OCI-LY7 (cell line): ENCODE measurements at regions not wholly inside any gene's neighbourhood (a gene's known extent, or its start where the extent isn't known, plus 50 kb on each side); places are given as distances from the start of the nearest gene placed in this dataset.

Experiments
- BruUV-seq: library from RNA; stranded (reverse); fragments of 400-500 nt; replicated peaks from 2 replicates; lab custom pipeline; 2021; lab: Mats Ljungman, UMichigan
- CTCF ChIA-PET: fragments of 300-600 bp; sonication (Branson Sonifier 250); formaldehyde crosslinking; loops from one replicate; lab custom pipeline; 2022; ENCODE audit warnings: antibody characterized with exemption; ENCODE audit not compliant: unreplicated experiment; lab: Charles Lee
- POLR2A ChIA-PET: fragments of 300-600 bp; sonication (Branson Sonifier 250); formaldehyde crosslinking; loops from one replicate; lab custom pipeline; 2022; ENCODE audit warnings: antibody characterized with exemption; lab: Charles Lee
- DNase-seq: peaks from one replicate; pipeline ENCODE4 v3.0.0-alpha.2; 2015; ENCODE audit warnings: low spot score
- H2AFZ ChIP-seq: fragments of 200-600 bp; sonication (generic), shearing (Covaris generic); 2 replicates; pipeline ENCODE4 v1.6.1; 2014; ENCODE audit warnings: mild to moderate bottlenecking, antibody characterized with exemption, low read length, moderate library complexity
- H3K27ac ChIP-seq: fragments of 200-600 bp; sonication (generic); 2 replicates; pipeline ENCODE4 v1.5.1; 2014; ENCODE audit warnings: mixed run types, low read depth, mild to moderate bottlenecking, moderate library complexity, low read length, inconsistent platforms; ENCODE audit not compliant: poor library complexity, severe bottlenecking
- H3K36me3 ChIP-seq: fragments of 200-600 bp; sonication (generic); 2 replicates; pipeline ENCODE4 v1.6.1; 2014; ENCODE audit warnings: mild to moderate bottlenecking, antibody characterized with exemption, low read length, moderate library complexity, mixed read lengths; ENCODE audit not compliant: insufficient read depth
- H3K4me1 ChIP-seq: fragments of 200-600 bp; sonication (generic); 2 replicates; pipeline ENCODE4 v1.5.1; 2014; ENCODE audit warnings: mild to moderate bottlenecking, low read length; ENCODE audit not compliant: insufficient read depth, poor library complexity, severe bottlenecking
- H3K4me2 ChIP-seq: fragments of 200-600 bp; sonication (generic); 2 replicates; pipeline ENCODE4 v1.6.1; 2014; ENCODE audit warnings: mild to moderate bottlenecking, low read length
- H3K4me3 ChIP-seq: fragments of 200-600 bp; sonication (generic); 2 replicates; pipeline ENCODE4 v1.5.1; 2014; ENCODE audit warnings: mild to moderate bottlenecking, low read depth, low read length; ENCODE audit not compliant: poor library complexity, severe bottlenecking
- H3K79me2 ChIP-seq: fragments of 200-600 bp; sonication (generic); 2 replicates; pipeline ENCODE4 v1.6.1; 2016; ENCODE audit warnings: low read depth, mild to moderate bottlenecking, low read length, moderate library complexity, mixed read lengths; ENCODE audit not compliant: insufficient read depth
- H3K9me2 ChIP-seq: fragments of 200-600 bp; sonication (generic); 2 replicates; pipeline ENCODE4 v1.6.1; 2016; ENCODE audit warnings: mild to moderate bottlenecking, low read length, mixed read lengths; ENCODE audit not compliant: insufficient read depth
- H3K9me3 ChIP-seq: fragments of 200-600 bp; sonication (generic); 2 replicates; pipeline ENCODE4 v1.6.1; 2014; ENCODE audit warnings: mild to moderate bottlenecking, mixed run types, low read length, mixed read lengths
- H4K20me1 ChIP-seq: fragments of 200-600 bp; sonication (generic); 2 replicates; pipeline ENCODE4 v1.6.1; 2014; ENCODE audit warnings: mild to moderate bottlenecking, antibody characterized with exemption, low read length, moderate library complexity, mixed read lengths; ENCODE audit not compliant: insufficient read depth
- EZH2phosphoT487 ChIP-seq: fragments of 200-600 bp; sonication (generic); IDR thresholded peaks from 2 replicates; pipeline ENCODE4 v1.6.1; 2018; ENCODE audit warnings: low read depth, borderline replicate concordance, mild to moderate bottlenecking, mixed run types, antibody characterized with exemption, low read length, moderate library complexity, mixed read lengths
- intact Hi-C: fragments of 100-400 bp; cut with micrococcal nuclease; formaldehyde crosslinking; loops from one replicate; pipeline ENCODE4 v1.10.0; 2022; ENCODE audit not compliant: unreplicated experiment
- TF ChIP-seq, protein P1 (sequence below): fragments of 200-600 bp; sonication (generic); conservative IDR thresholded peaks from 2 replicates; pipeline ENCODE4 v1.5.1; 2014; ENCODE audit warnings: mild to moderate bottlenecking, antibody characterized with exemption, low read length, moderate library complexity, mixed read lengths

GRCh38 chr3:163138258-163138657 is 1641.7 kb downstream of the OTOL1 start:
- no peak overlapping the region for H3K4me2 ChIP-seq
- H3K9me3 ChIP-seq, result no peaks in the 10 kb centered on the region
- no peak overlapping the region for H3K4me3 ChIP-seq
- DNase-seq, result no peak
- TF ChIP-seq, protein P1, sequence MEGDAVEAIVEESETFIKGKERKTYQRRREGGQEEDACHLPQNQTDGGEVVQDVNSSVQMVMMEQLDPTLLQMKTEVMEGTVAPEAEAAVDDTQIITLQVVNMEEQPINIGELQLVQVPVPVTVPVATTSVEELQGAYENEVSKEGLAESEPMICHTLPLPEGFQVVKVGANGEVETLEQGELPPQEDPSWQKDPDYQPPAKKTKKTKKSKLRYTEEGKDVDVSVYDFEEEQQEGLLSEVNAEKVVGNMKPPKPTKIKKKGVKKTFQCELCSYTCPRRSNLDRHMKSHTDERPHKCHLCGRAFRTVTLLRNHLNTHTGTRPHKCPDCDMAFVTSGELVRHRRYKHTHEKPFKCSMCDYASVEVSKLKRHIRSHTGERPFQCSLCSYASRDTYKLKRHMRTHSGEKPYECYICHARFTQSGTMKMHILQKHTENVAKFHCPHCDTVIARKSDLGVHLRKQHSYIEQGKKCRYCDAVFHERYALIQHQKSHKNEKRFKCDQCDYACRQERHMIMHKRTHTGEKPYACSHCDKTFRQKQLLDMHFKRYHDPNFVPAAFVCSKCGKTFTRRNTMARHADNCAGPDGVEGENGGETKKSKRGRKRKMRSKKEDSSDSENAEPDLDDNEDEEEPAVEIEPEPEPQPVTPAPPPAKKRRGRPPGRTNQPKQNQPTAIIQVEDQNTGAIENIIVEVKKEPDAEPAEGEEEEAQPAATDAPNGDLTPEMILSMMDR, result no peak
- TF ChIP-seq EZH2phosphoT487, result no peak
- H3K27ac ChIP-seq, result no peak overlapping the region
- POLR2A ChIA-PET, result no interaction called here
- no TSS peak for BruUV-seq
- no peaks in the 10 kb centered on the region for H3K36me3 ChIP-seq
- no peaks in the 10 kb centered on the region for H3K4me1 ChIP-seq
- no peaks in the 10 kb centered on the region for H3K79me2 ChIP-seq
- no peaks in the 10 kb centered on the region for H4K20me1 ChIP-seq
- H3K9me2 ChIP-seq, result no peaks in the 10 kb centered on the region
- CTCF ChIA-PET, result no interaction called here
- H2AFZ ChIP-seq, result no peak overlapping the region
- intact Hi-C loops, result no loop called here

DNA sequence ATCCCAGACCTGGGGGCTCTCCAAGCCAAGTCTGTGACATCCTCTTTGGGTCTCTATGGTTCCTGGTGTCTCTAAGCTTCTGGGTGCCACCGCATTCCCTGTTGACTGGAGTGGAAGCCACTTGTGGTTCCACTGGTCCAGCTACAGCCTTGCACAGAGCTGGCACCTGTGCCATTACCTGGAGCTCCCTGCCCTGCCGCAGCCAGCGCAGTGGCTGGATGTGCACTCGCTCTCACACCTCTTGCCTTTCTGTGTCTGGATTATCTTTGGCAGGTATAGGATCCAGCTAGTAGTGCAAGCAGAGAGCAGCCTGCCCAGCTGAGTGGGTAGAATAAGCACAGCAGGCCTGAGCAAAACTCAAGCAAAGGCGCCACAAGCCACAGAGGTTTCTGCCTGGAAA is 1635.5 kb downstream of the OTOL1 start:
- Histone ChIP-seq H3K27ac (no peak overlapping the region), H3K9me3 (peaks cover 11% of the 10 kb centered on the region; the same call in 1 of the 2 replicates), H3K9me2 (no peaks in the 10 kb centered on the region), H3K4me2 (no peak overlapping the region), H3K4me1 (no peaks in the 10 kb centered on the region), H3K36me3 (no peaks in the 10 kb centered on the region), H4K20me1 (no peaks in the 10 kb centered on the region), H3K4me3 (no peak overlapping the region), H2AFZ (no peak overlapping the region), H3K79me2 (no peaks in the 10 kb centered on the region)
- intact Hi-C loops, result no loop called here
- TF ChIP-seq, protein P1, result no peak
- TF ChIP-seq EZH2phosphoT487, result no peak
- ChIA-PET CTCF (no interaction called here), POLR2A (no interaction called here)
- no peak for DNase-seq
- no TSS peak for BruUV-seq

DNA sequence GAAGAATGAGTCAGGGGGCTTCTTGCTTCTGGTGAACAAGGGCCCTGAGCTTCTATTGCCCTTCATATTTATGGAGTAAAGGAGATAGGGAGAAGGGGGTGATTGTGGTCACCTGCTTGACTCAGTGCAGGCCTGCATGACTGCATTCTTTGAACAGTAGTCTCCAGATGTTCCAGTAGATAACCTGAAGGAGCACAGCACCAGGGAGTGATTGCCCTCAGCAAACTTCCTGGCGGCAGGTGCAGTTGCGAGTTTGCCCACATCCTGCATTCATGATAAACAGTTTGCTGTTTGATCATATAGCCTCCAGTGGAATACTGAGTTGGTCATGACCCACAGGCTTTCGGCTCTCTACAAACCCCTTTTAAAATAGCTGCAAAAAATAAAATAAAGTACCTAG is 1632.7 kb downstream of the OTOL1 start:
- Histone ChIP-seq H3K36me3 (no peaks in the 10 kb centered on the region), H3K9me2 (no peaks in the 10 kb centered on the region), H3K9me3 (peaks cover 11% of the 10 kb centered on the region; the same call in 1 of the 2 replicates), H3K27ac (no peak overlapping the region), H3K79me2 (no peaks in the 10 kb centered on the region), H4K20me1 (no peaks in the 10 kb centered on the region), H2AFZ (no peak overlapping the region), H3K4me3 (no peak overlapping the region), H3K4me2 (no peak overlapping the region), H3K4me1 (no peaks in the 10 kb centered on the region)
- TF ChIP-seq, protein P1, result no peak
- TF ChIP-seq EZH2phosphoT487, result no peak
- intact Hi-C loops, result no loop called here
- no TSS peak for BruUV-seq
- no peak for DNase-seq
- ChIA-PET POLR2A (no interaction called here), CTCF (no interaction called here)
